ENCODE measurements at regions not wholly inside any gene's neighbourhood (a gene's known extent, or its start where the extent isn't known, plus 50 kb on each side); places are given as distances from the start of the nearest gene placed in this dataset.

- TF ChIP-seq JUND (IDR thresholded peaks at IDR 0.05) (no peak), ZBTB33 (IDR thresholded peaks at IDR 0.05) (no peak), NR2F2 (IDR thresholded peaks at IDR 0.05) (no peak), YY1 (IDR thresholded peaks at IDR 0.05) (no peak), SP1 (IDR thresholded peaks at IDR 0.05) (no peak), FOXA2 (IDR thresholded peaks at IDR 0.05) (no peak), FOXA1 (IDR thresholded peaks at IDR 0.05) (no peak), MAX (IDR thresholded peaks at IDR 0.05) (no peak), RAD21 (IDR thresholded peaks at IDR 0.05) (no peak), EGR1 (IDR thresholded peaks at IDR 0.05; ENCODE audit: low read depth in 2 of 2) (no peak), CTCF (IDR thresholded peaks at IDR 0.05; ENCODE audit: low read depth, low read length, missing input control) (no peak), REST (IDR thresholded peaks at IDR 0.05) (no peak), HNF4A (conservative IDR thresholded peaks at IDR 0.05) (no peak)
- Histone ChIP-seq H3K9ac (ENCODE audit: low read depth in 1 of 2, low read length in 2 of 2) (no peak overlapping the region), H3K27ac (ENCODE audit: low read depth in 1 of 2, low read length in 2 of 2) (no peak overlapping the region), H3K27me3 (ENCODE audit: control insufficient read depth in 4 of 4, insufficient read depth in 4 of 4, low read length in 3 of 4) (no peaks in the 10 kb centered on the region), H3K36me3 (ENCODE audit: control insufficient read depth in 4 of 4, insufficient read depth in 3 of 4, low read depth in 1 of 4, low read length in 3 of 4) (no peaks in the 10 kb centered on the region), H3K9me3 (ENCODE audit: control insufficient read depth in 4 of 4, low read length in 3 of 4) (peaks cover 0 to 8% (median 3%) of the 10 kb centered on the region in 4 donors), H3K4me3 (ENCODE audit: low read depth in 1 of 3, low read length in 3 of 3) (no peak overlapping the region), H3K4me1 (ENCODE audit: control insufficient read depth in 4 of 4, insufficient read depth in 4 of 4, low read length in 3 of 4) (peaks cover 0 to 3% (median 0%) of the 10 kb centered on the region in 4 donors)
- 86% methylated on average over 2 of the region's 2 CpGs for WGBS
- no peak for DNase-seq (ENCODE audit: low spot score)
Observed at GRCh38 chr1:29429656-29430055, 193.3 kb downstream of the PTPRU start.

- Histone ChIP-seq H3K27me3 (ENCODE audit: control insufficient read depth in 4 of 4, insufficient read depth in 4 of 4, low read length in 3 of 4) (peaks cover 0 to under 1% (median 0%) of the 10 kb centered on the region in 4 donors), H3K9ac (ENCODE audit: low read depth in 1 of 2, low read length in 2 of 2) (no peak overlapping the region), H3K4me3 (ENCODE audit: low read depth in 1 of 3, low read length in 3 of 3) (no peak overlapping the region), H3K36me3 (ENCODE audit: control insufficient read depth in 4 of 4, insufficient read depth in 3 of 4, low read depth in 1 of 4, low read length in 3 of 4) (no peaks in the 10 kb centered on the region), H3K4me1 (ENCODE audit: control insufficient read depth in 4 of 4, insufficient read depth in 4 of 4, low read length in 3 of 4) (peaks cover 0 to 3% (median 0%) of the 10 kb centered on the region in 4 donors), H3K27ac (ENCODE audit: low read depth in 1 of 2, low read length in 2 of 2) (no peak overlapping the region), H3K9me3 (ENCODE audit: control insufficient read depth in 4 of 4, low read length in 3 of 4) (peaks cover 0 to 8% (median 3%) of the 10 kb centered on the region in 4 donors)
- no peak for TF ChIP-seq YY1 (IDR thresholded peaks at IDR 0.05)
- TF ChIP-seq ZBTB33 (IDR thresholded peaks at IDR 0.05), result no peak
- no peak for TF ChIP-seq MAX (IDR thresholded peaks at IDR 0.05)
- no peak for TF ChIP-seq REST (IDR thresholded peaks at IDR 0.05)
- TF ChIP-seq RXRA (IDR thresholded peaks at IDR 0.05), result no peak
- TF ChIP-seq CTCF (IDR thresholded peaks at IDR 0.05; ENCODE audit: low read depth, low read length, missing input control), result no peak
- TF ChIP-seq ATF3 (IDR thresholded peaks at IDR 0.05), result no peak
- no peak for DNase-seq (ENCODE audit: low spot score)
- 71% methylated on average over 4 of the region's 4 CpGs for WGBS
Observed at GRCh38 chr1:29428997-29429396, 192.7 kb downstream of the PTPRU start.
